Memory B cell (primary cell): ENCODE measurements at regions not wholly inside any gene's neighbourhood (a gene's known extent, or its start where the extent isn't known, plus 50 kb on each side); places are given as distances from the start of the nearest gene placed in this dataset.

ENCODE experiments used
- ATAC-seq: fragments of 150-1000 bp; cut with Tn5 transposase; 2 replicates; pipeline ENCODE4 v1.10.0; 2021; ENCODE audit warnings: low read depth, mild to moderate bottlenecking, moderate library complexity
- DNase-seq, 2 donors: peaks; one replicate each; pipeline ENCODE4 v3.0.0; 2022; ENCODE audit warnings: low spot score in 2 of 2
- H3K27ac Mint-ChIP-seq: one replicate; pipeline ENCODE4 v1.8.0; 2022; ENCODE audit warnings: mild to moderate bottlenecking, moderate library complexity, mixed read lengths
- H3K27me3 Mint-ChIP-seq: one replicate; pipeline ENCODE4 v1.8.0; 2022; ENCODE audit warnings: mixed read lengths
- H3K36me3 Mint-ChIP-seq: one replicate; pipeline ENCODE4 v1.8.0; 2022; ENCODE audit warnings: mild to moderate bottlenecking, mixed read lengths
- H3K4me1 Mint-ChIP-seq: one replicate; pipeline ENCODE4 v1.8.0; 2022; ENCODE audit warnings: mixed read lengths
- H3K4me3 Mint-ChIP-seq: one replicate; pipeline ENCODE4 v1.8.0; 2022; ENCODE audit warnings: mild to moderate bottlenecking, moderate library complexity, mixed read lengths
- H3K9me3 Mint-ChIP-seq: one replicate; pipeline ENCODE4 v1.8.0; 2022; ENCODE audit warnings: mixed read lengths

- H3K4me1 Mint-ChIP-seq: no peaks in the 10 kb centered on the region
- no peak for ATAC-seq
- no peaks in the 10 kb centered on the region for H3K9me3 Mint-ChIP-seq
- DNase-seq: no peak
- H3K36me3 Mint-ChIP-seq: no peaks in the 10 kb centered on the region
- no peak overlapping the region for H3K27ac Mint-ChIP-seq
- H3K4me3 Mint-ChIP-seq: no peak overlapping the region
- peaks cover 16% of the 10 kb centered on the region for H3K27me3 Mint-ChIP-seq
These were observed 89.8 kb upstream of the COL5A1 start for GRCh38 chr9:134551644-134552348.

DNA sequence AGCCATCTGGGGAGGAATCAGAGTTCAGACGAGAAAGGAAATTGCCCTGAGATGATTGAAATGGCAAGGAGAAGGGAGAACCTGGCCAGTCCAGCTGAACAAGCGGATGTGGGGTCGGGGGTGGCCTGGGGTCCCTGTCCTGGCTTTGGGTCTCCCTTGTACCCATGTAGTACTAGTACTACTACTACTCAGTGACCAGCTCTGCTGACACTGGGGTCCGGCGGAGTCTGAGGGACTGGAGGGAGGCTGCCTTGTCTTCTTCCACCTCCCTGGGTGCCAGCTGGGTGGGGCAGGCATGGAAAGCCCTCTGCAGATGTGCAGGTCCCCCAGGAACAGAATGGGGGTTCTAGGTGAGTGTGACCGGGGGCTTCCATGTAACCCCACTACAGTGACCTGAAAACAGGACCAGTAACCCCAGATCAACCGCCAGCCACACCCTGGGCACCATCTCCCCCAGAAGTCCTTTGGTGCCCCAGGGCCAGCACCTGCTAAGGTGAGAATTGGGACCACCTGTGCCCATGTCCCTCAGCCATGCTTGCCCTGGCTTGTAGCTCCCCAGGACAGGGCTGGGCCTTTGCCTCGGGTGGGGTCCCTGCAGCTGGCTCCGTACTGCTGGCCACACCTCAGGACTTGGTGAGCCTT lies 89.1 kb upstream of the COL5A1 start:
- peaks cover 16% of the 10 kb centered on the region for H3K27me3 Mint-ChIP-seq

DNA sequence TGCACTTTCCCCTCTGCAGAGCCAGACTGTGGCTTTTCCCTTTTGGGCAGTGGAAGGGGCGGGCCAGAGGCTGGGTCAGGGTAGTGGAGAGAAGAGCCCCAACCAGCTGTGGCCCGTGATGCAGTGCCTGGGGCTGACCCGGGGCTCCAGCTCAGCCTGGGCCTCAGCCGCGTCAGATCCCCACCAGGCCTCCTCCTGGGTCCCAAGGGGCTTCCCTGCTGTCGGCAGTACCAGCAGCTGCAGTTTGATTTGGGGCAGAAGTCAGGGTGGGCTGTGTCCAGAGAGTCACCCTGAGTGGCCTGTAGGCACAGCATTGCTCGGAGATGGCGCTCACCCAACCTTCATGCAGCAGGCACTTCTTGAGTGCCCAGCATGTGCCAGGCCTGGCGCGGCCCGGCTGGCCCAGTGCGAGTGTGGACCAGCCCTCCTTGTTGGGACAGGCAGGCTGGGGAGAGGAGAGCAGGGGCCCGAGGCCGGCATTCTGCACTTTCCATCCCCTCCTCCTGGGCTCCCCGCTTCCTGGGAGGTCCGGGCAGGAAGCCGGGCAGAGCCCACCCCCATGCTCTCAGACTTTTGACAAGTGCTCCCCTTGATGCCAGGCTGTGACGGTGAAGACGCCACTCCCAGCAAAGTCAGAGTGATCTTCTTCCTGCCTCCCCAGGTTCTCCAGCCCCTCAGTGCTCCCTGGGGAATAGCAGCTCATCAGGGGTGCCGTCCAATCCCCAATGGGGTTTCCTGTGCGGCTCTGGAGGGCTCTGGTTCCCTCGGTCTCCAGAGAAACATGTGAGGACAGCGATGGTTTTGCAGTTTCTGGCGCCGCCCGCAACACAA lies 88.3 kb upstream of the COL5A1 start:
- no peaks in the 10 kb centered on the region for H3K36me3 Mint-ChIP-seq
- ATAC-seq (no peak), DNase-seq (no peak)
- no peak overlapping the region for H3K27ac Mint-ChIP-seq
- peaks cover 14% of the 10 kb centered on the region for H3K27me3 Mint-ChIP-seq
- no peak overlapping the region for H3K4me3 Mint-ChIP-seq
- no peaks in the 10 kb centered on the region for H3K4me1 Mint-ChIP-seq
- H3K9me3 Mint-ChIP-seq: no peaks in the 10 kb centered on the region

More for the DNA sequence above, 89.1 kb upstream of the COL5A1 start:
- no peak overlapping the region for H3K27ac Mint-ChIP-seq
- no peak overlapping the region for H3K4me3 Mint-ChIP-seq
- no peaks in the 10 kb centered on the region for H3K36me3 Mint-ChIP-seq
- ATAC-seq: no peak
- no peak for DNase-seq
- no peaks in the 10 kb centered on the region for H3K9me3 Mint-ChIP-seq
- no peaks in the 10 kb centered on the region for H3K4me1 Mint-ChIP-seq

DNA sequence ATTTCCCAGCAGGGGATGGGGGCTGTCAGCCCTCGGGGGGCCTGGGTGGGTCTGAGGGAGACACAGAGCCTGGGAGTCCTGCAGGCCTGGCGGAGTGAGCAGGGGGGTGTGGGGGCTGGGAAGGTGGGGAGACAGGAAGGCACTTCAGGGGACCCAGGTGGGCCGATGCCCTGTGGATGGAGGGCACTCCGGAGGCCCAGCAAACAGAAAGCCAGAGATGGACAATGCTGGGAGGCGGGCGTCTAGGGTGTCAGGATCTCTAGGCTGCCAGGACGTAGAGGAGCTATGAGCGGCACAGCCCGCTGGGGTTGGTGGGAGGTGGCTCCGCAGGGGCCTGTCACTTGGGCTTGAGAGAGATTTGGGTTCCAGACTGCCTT lies 87.6 kb upstream of the COL5A1 start:
- no peaks in the 10 kb centered on the region for H3K9me3 Mint-ChIP-seq
- H3K4me3 Mint-ChIP-seq: no peak overlapping the region
- H3K36me3 Mint-ChIP-seq: no peaks in the 10 kb centered on the region
- no peak overlapping the region for H3K27ac Mint-ChIP-seq
- H3K27me3 Mint-ChIP-seq: peaks cover 14% of the 10 kb centered on the region
- DNase-seq (no peak), ATAC-seq (no peak)
- no peaks in the 10 kb centered on the region for H3K4me1 Mint-ChIP-seq

- Mint-ChIP-seq H3K36me3 (no peaks in the 10 kb centered on the region), H3K9me3 (no peaks in the 10 kb centered on the region), H3K27ac (no peak overlapping the region), H3K27me3 (peaks cover 14% of the 10 kb centered on the region), H3K4me1 (no peaks in the 10 kb centered on the region), H3K4me3 (no peak overlapping the region)
- ATAC-seq (no peak), DNase-seq (no peak)
These were observed 87.1 kb upstream of the COL5A1 start for GRCh38 chr9:134554373-134555093.

GRCh38 chr9:134555094-134555650 lies 86.4 kb upstream of the COL5A1 start:
- Mint-ChIP-seq H3K4me1 (no peaks in the 10 kb centered on the region), H3K9me3 (no peaks in the 10 kb centered on the region), H3K27ac (no peak overlapping the region), H3K36me3 (no peaks in the 10 kb centered on the region), H3K4me3 (no peak overlapping the region), H3K27me3 (peaks cover 14% of the 10 kb centered on the region)
- DNase-seq (no peak), ATAC-seq (no peak)

DNA sequence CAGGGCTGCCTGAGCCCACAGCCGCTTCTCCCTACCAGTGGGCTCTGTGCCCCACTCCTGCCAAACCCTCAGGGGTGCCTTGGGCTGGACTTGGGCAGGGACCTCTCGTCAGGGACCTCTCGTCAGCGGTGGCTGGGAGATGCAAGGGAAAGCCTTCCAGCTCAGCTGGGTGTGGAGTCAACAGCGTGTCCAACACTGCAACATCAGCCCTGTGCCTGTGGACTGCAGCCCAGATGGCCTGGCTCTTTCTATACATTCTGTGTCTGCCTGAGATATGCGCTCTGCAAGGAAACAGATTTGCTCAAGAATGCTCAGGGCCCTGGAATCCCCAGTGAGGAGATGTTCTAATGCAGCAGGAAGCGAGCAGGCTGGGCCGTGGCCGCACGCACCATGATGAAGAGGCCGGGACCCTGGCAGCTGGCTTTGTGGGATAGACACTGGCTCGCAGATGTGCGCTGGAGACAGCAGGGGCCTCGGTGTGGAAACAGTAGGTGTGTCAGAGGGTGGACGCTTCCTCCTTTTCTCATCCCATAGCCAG lies 85.0 kb upstream of the COL5A1 start:
- Mint-ChIP-seq H3K9me3 (no peaks in the 10 kb centered on the region), H3K27ac (no peak overlapping the region), H3K4me1 (no peaks in the 10 kb centered on the region), H3K27me3 (peaks cover 10% of the 10 kb centered on the region), H3K4me3 (no peak overlapping the region), H3K36me3 (no peaks in the 10 kb centered on the region)
- no peak for DNase-seq
- ATAC-seq: no peak

GRCh38 chr9:134557331-134557730 lies 84.3 kb upstream of the COL5A1 start:
- Mint-ChIP-seq H3K4me1 (no peaks in the 10 kb centered on the region), H3K9me3 (no peaks in the 10 kb centered on the region), H3K36me3 (no peaks in the 10 kb centered on the region), H3K27me3 (peaks cover 8% of the 10 kb centered on the region), H3K4me3 (no peak overlapping the region), H3K27ac (no peak overlapping the region)
- ATAC-seq (no peak), DNase-seq (no peak)

DNA sequence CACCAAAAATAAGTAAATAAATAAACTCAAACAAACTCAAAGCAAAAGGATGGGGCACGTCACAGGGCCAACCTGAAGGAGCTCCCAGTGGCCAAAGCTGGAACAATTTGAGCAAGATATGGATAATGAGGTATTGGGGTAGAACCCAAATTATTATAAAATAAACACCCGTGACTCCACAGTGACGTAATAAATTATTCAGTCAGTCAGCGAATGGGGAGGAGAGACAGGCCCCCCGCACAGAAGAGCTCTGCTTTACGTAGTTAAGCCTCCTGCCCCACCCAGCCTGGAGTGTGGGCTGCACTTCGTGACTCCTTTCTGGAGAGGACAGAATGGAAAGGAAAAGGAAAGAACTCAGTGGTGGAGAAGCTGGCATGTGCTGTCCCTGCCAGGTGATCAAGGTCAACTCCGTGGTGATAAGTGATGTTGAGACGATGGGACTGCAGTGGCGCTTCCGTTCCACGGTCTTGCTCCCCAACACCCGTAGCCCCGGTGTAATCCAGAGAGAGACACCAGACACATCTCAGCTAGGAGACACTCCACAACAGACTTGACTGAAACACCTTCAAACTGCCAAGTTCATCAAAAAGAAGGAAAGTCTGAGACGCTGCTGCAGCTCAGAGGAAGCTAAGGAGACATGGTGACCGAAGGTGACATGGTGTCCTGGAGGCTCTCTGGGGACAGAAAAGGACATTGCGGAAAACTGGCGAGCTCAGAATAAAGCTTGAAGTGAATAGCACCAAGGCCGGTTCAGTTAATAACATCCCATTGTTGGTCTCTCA lies 83.3 kb upstream of the COL5A1 start:
- H3K36me3 Mint-ChIP-seq: no peaks in the 10 kb centered on the region
- ATAC-seq (no peak), DNase-seq (no peak)
- peaks cover 3% of the 10 kb centered on the region for H3K9me3 Mint-ChIP-seq
- H3K27me3 Mint-ChIP-seq: peaks cover 9% of the 10 kb centered on the region
- H3K27ac Mint-ChIP-seq: no peak overlapping the region
- H3K4me3 Mint-ChIP-seq: no peak overlapping the region
- no peaks in the 10 kb centered on the region for H3K4me1 Mint-ChIP-seq

DNA sequence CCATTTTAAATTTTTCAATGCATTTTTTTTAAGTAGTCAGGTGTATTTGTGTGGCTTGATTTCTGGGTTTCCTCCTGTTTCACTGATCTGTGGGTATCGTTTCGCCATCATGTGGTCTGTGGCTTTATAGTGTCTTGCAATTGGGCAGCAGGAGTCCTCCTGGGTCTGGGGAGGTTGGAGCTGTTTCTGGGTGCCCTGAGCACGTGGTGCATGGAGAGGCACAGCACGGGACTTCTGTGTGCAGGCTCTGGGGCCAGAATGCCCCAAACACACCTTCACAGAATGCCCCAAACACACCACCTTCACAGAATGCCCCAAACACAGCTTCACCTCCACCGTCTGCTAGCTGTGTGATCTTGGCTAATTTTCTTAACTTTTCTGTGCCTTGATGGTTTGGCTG lies 82.6 kb upstream of the COL5A1 start:
- Mint-ChIP-seq H3K36me3 (no peaks in the 10 kb centered on the region), H3K27me3 (peaks cover 7% of the 10 kb centered on the region), H3K4me3 (no peak overlapping the region), H3K27ac (no peak overlapping the region), H3K9me3 (peaks cover 3% of the 10 kb centered on the region), H3K4me1 (no peaks in the 10 kb centered on the region)
- DNase-seq (no peak), ATAC-seq (no peak)

- Mint-ChIP-seq H3K27me3 (peaks cover 6% of the 10 kb centered on the region), H3K27ac (no peak overlapping the region), H3K4me1 (no peaks in the 10 kb centered on the region), H3K9me3 (peaks cover 5% of the 10 kb centered on the region), H3K36me3 (no peaks in the 10 kb centered on the region), H3K4me3 (no peak overlapping the region)
- no peak for DNase-seq
- ATAC-seq: no peak
These were observed 81.4 kb upstream of the COL5A1 start for GRCh38 chr9:134560206-134560605.

DNA sequence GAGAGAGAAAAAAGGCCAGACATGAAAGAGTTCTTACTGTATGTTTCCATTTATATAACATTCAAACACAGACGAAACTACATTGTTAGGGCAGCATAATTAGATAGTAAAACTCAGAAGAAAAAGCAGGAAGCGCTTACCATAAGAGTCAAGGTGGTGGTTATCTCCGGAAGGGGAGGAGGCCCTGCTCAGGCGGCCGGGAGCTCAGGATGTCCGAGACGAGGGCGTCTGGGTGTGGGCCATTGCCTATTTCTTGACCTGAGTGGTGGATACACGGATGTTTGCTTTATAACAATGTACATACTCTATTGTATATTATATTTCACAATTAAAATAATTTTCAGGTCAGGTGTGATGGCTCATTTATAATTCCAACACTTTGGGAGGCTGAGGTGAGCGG lies 80.9 kb upstream of the COL5A1 start:
- Mint-ChIP-seq H3K9me3 (peaks cover 5% of the 10 kb centered on the region), H3K36me3 (no peaks in the 10 kb centered on the region), H3K4me3 (no peak overlapping the region), H3K27me3 (peaks cover 6% of the 10 kb centered on the region), H3K27ac (no peak overlapping the region), H3K4me1 (no peaks in the 10 kb centered on the region)
- ATAC-seq (no peak), DNase-seq (no peak)
